Progenitor cell of endocrine pancreas (in vitro differentiated cells): ENCODE measurements at regions not wholly inside any gene's neighbourhood (a gene's known extent, or its start where the extent isn't known, plus 50 kb on each side); places are given as distances from the start of the nearest gene placed in this dataset.
"Not testable (repeated sequence)": the region's sequence is repeated elsewhere in the genome, so short reads cannot be mapped to it uniquely, and the experiment has no call there.

Source experiments
- DNase-seq: peaks from one replicate; pipeline ENCODE4 v3.0.0; 2021; ENCODE audit warnings: low spot score; ENCODE audit not compliant: unreplicated experiment
- H3K27ac Mint-ChIP-seq: 2 replicates; pipeline ENCODE4 v1.8.0; 2021; ENCODE audit warnings: mild to moderate bottlenecking, moderate library complexity, mixed read lengths
- H3K27me3 Mint-ChIP-seq: 2 replicates; pipeline ENCODE4 v1.8.0; 2021; ENCODE audit warnings: mixed read lengths
- H3K36me3 Mint-ChIP-seq: 2 replicates; pipeline ENCODE4 v1.8.0; 2022; ENCODE audit warnings: mixed read lengths; ENCODE audit not compliant: insufficient read depth
- H3K4me1 Mint-ChIP-seq: 2 replicates; pipeline ENCODE4 v1.8.0; 2021; ENCODE audit warnings: low read depth, mixed read lengths
- H3K4me3 Mint-ChIP-seq: 2 replicates; pipeline ENCODE4 v1.8.0; 2021; ENCODE audit warnings: low read depth, mild to moderate bottlenecking, moderate library complexity, mixed read lengths
- H3K9me3 Mint-ChIP-seq: 2 replicates; pipeline ENCODE4 v1.8.0; 2021; ENCODE audit warnings: low read depth, mixed read lengths
- CTCF ChIP-seq: fragments of 200-600 bp; sonication (generic); IDR thresholded peaks from one replicate; pipeline ENCODE4 v1.5.0; 2021; ENCODE audit warnings: antibody characterized with exemption, mild to moderate bottlenecking; ENCODE audit not compliant: unreplicated experiment

GRCh38 chr13:110973007-110973700 is 58.3 kb upstream of the ANKRD10 start:
- no peak overlapping the region for H3K27ac Mint-ChIP-seq
- no peak overlapping the region for H3K4me3 Mint-ChIP-seq
- H3K36me3 Mint-ChIP-seq: no peaks in the 10 kb centered on the region
- H3K27me3 Mint-ChIP-seq: no peaks in the 10 kb centered on the region
- peaks cover 17% of the 10 kb centered on the region for H3K9me3 Mint-ChIP-seq
- TF ChIP-seq CTCF: no peak
- H3K4me1 Mint-ChIP-seq: no peaks in the 10 kb centered on the region
- DNase-seq: no peak

GRCh38 chr13:110971486-110971885 is 56.6 kb upstream of the ANKRD10 start:
- Mint-ChIP-seq H3K4me1 (no peaks in the 10 kb centered on the region), H3K27ac (no peak overlapping the region), H3K36me3 (peaks cover 3% of the 10 kb centered on the region), H3K9me3 (peaks cover 22% of the 10 kb centered on the region), H3K4me3 (no peak overlapping the region), H3K27me3 (no peaks in the 10 kb centered on the region)
- no peak for DNase-seq
- TF ChIP-seq CTCF: no peak

- H3K9me3 Mint-ChIP-seq: peaks cover 37% of the 10 kb centered on the region
- H3K4me3 Mint-ChIP-seq, H3K27me3 Mint-ChIP-seq, DNase-seq, H3K27ac Mint-ChIP-seq, H3K4me1 Mint-ChIP-seq, H3K36me3 Mint-ChIP-seq: not testable (repeated sequence)
Observed at GRCh38 chr13:110967156-110967855, 52.4 kb upstream of the ANKRD10 start.

- Mint-ChIP-seq H3K27ac (no peak overlapping the region), H3K27me3 (no peaks in the 10 kb centered on the region), H3K36me3 (peaks cover 9% of the 10 kb centered on the region), H3K9me3 (peaks cover 37% of the 10 kb centered on the region), H3K4me1 (no peaks in the 10 kb centered on the region), H3K4me3 (no peak overlapping the region)
- TF ChIP-seq CTCF: no peak
- DNase-seq: no peak
Observed at GRCh38 chr13:110965755-110966134, 50.9 kb upstream of the ANKRD10 start.

GRCh38 chr13:110965038-110965754 is 50.3 kb upstream of the ANKRD10 start:
- no peak overlapping the region for H3K27ac Mint-ChIP-seq
- no peak for TF ChIP-seq CTCF
- no peaks in the 10 kb centered on the region for H3K27me3 Mint-ChIP-seq
- DNase-seq: no peak
- no peak overlapping the region for H3K4me3 Mint-ChIP-seq
- peaks cover 9% of the 10 kb centered on the region for H3K36me3 Mint-ChIP-seq
- peaks cover 38% of the 10 kb centered on the region for H3K9me3 Mint-ChIP-seq
- no peaks in the 10 kb centered on the region for H3K4me1 Mint-ChIP-seq
